Peyer's patch (tissue), 4 donors: ENCODE measurements at regions not wholly inside any gene's neighbourhood (a gene's known extent, or its start where the extent isn't known, plus 50 kb on each side); places are given as distances from the start of the nearest gene placed in this dataset.

Experiments
- POLR2A ChIP-seq, 2 donors: fragments of 450-650 bp; IDR thresholded peaks; one replicate each; pipeline ENCODE4 v1.5.1; 2017; ENCODE audit warnings: antibody characterized with exemption in 2 of 2, mild to moderate bottlenecking in 2 of 2, moderate library complexity in 2 of 2
- TF ChIP-seq, protein P1 (sequence below), 6 experiments: fragments of 450-650 bp in 4 of 6; fragments of 200-600 bp in 2 of 6; sonication (generic) in 1 of 6; IDR thresholded peaks; one replicate each; pipeline ENCODE4 v1.5.1; 2017 to 2019; ENCODE audit warnings: antibody characterized with exemption in 6 of 6, mild to moderate bottlenecking in 3 of 6, moderate library complexity in 1 of 6

DNA sequence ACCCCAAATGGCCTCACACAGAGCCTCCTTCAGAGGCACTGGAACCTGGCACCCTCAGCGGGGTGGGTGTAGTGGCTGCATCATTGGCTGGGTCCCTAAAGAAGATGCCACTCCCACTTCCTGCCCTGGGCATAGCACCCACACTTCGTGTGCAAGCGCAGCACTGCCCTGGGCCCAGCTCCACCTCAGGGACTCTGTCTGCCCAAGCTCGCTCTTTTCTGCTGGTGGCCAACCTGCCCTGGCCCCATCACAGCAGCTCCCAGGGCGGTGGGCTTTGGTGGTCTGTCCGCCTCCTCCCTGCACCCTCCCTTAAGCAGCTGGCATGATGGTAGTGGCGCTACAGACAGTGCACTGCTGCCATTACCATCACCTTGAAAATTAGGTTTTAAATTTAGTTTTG lies 829.3 kb upstream of the BRINP3 start:
- TF ChIP-seq, protein P1, sequence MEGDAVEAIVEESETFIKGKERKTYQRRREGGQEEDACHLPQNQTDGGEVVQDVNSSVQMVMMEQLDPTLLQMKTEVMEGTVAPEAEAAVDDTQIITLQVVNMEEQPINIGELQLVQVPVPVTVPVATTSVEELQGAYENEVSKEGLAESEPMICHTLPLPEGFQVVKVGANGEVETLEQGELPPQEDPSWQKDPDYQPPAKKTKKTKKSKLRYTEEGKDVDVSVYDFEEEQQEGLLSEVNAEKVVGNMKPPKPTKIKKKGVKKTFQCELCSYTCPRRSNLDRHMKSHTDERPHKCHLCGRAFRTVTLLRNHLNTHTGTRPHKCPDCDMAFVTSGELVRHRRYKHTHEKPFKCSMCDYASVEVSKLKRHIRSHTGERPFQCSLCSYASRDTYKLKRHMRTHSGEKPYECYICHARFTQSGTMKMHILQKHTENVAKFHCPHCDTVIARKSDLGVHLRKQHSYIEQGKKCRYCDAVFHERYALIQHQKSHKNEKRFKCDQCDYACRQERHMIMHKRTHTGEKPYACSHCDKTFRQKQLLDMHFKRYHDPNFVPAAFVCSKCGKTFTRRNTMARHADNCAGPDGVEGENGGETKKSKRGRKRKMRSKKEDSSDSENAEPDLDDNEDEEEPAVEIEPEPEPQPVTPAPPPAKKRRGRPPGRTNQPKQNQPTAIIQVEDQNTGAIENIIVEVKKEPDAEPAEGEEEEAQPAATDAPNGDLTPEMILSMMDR (IDR thresholded peaks at IDR 0.05), result no peak
- TF ChIP-seq POLR2A (IDR thresholded peaks at IDR 0.05), result no peak
